Astrocyte of the cerebellum (primary cell): ENCODE measurements at regions not wholly inside any gene's neighbourhood (a gene's known extent, or its start where the extent isn't known, plus 50 kb on each side); places are given as distances from the start of the nearest gene placed in this dataset.

Experiments used
- DNase-seq: peaks from one replicate; pipeline ENCODE4 v3.0.0-alpha.2; 2011; ENCODE audit warnings: low read depth
- H3K4me3 ChIP-seq: 2 replicates; pipeline ENCODE4 v1.5.1; 2011; ENCODE audit warnings: mild to moderate bottlenecking, low read depth, low read length, moderate library complexity
- in situ Hi-C: cut with HindIII; loops from 2 replicates; pipeline ENCODE4 v1.10.0; 2017; ENCODE audit warnings: low sequenced_read_pairs
- TF ChIP-seq, protein P1 (sequence below): IDR thresholded peaks from 2 replicates; pipeline ENCODE4 v1.5.1; 2012; ENCODE audit warnings: low read length, low read depth, moderate library complexity, mild to moderate bottlenecking; ENCODE audit errors: missing control alignments

DNA sequence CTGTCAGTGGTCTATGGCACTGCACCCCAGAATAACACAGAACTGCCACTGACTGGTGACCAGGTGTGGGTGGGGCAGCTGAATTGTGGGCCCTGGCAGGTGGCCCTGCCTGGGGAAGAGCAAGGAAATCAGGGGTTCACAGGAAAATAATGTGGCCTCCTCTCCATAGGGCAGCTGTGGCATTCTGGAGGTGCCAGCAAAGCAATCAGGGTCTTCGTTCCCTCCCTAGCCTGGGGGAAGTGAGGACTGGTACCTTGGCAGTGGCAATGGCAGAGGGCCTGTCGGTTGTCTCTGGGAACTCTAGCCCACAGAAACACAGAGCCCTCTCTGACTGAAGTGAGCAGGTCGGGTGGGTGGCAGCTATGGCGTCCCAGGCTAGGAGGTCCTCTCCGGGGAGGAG lies 223.0 kb downstream of the GRIA2 start:
- TF ChIP-seq, protein P1, sequence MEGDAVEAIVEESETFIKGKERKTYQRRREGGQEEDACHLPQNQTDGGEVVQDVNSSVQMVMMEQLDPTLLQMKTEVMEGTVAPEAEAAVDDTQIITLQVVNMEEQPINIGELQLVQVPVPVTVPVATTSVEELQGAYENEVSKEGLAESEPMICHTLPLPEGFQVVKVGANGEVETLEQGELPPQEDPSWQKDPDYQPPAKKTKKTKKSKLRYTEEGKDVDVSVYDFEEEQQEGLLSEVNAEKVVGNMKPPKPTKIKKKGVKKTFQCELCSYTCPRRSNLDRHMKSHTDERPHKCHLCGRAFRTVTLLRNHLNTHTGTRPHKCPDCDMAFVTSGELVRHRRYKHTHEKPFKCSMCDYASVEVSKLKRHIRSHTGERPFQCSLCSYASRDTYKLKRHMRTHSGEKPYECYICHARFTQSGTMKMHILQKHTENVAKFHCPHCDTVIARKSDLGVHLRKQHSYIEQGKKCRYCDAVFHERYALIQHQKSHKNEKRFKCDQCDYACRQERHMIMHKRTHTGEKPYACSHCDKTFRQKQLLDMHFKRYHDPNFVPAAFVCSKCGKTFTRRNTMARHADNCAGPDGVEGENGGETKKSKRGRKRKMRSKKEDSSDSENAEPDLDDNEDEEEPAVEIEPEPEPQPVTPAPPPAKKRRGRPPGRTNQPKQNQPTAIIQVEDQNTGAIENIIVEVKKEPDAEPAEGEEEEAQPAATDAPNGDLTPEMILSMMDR = no peak
- H3K4me3 ChIP-seq = no peak overlapping the region
- no peak for DNase-seq
- in situ Hi-C loops = no loop called here

DNA sequence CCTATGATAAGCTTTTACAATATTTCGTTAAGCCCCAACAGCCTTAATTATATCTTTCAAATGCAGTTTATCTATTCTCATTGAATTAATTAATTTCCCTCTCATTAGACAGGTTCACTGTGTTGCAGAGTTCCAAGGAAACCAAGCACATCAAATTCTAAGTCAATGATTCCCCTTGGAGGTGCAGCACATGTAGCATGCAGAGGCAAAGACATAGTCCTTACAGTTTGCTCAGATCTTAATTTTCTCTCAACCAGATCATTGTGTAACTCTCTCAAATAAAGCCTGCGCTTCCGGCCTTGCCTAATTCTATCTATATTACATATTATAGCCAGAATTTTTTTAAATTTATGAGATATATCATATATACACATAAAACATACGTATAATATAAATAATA lies 205.4 kb downstream of the GRIA2 start:
- no peak overlapping the region for H3K4me3 ChIP-seq
- in situ Hi-C loops = no loop called here
- no peak for DNase-seq
- TF ChIP-seq, protein P1 = no peak

DNA sequence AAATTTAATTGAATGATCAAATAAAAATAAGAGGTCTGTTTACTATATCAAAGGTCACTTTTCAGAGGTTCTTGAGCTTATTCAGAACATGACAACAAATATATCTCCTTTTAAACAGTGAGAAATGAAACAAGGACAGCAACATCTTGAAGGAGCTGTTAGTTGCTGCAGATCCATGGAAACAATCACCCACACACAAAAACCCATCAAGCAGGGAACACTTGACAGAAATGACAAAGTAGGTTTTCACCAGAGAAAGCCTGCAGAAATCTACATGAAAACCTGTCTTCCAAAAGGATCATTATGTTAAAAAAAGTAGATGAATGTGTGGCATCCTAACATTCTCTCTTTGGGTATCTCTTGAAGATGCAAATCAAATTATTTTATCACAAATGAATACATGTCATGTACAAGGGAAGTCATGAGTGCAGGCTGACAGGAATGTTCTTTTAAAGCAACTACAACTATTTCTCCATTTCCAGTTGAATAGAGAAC lies 203.0 kb downstream of the GRIA2 start:
- TF ChIP-seq, protein P1 = no peak
- H3K4me3 ChIP-seq = no peak overlapping the region
- no peak for DNase-seq
- in situ Hi-C loops = no loop called here

DNA sequence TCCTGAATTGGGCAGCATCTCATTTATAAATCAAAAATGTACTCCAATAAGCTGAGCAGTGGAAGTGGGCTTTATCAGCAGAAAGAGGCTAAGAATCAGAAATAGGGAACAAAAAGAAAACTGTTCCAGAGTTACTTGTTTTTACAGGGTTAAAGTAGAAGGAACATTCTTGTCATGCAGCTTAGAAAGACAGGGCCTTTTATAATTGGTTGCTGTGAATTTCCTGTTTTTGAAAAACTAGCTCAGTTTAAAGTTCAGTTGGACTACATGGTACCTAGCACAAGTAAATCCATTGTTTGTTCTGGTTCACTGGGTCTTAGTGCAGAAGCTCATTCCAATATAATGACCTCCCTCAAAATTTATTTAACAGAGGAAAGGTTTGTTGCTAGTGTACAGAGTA lies 200.8 kb downstream of the GRIA2 start:
- in situ Hi-C loops = no loop called here
- DNase-seq = no peak
- TF ChIP-seq, protein P1 = no peak
- no peak overlapping the region for H3K4me3 ChIP-seq
